GM19351 (cell line): ENCODE measurements at regions not wholly inside any gene's neighbourhood (a gene's known extent, or its start where the extent isn't known, plus 50 kb on each side); places are given as distances from the start of the nearest gene placed in this dataset.

Experiments
- ATAC-seq: cut with Tn5 transposase; IDR thresholded peaks from one replicate; pipeline ENCODE4 v1.9.1; 2021; ENCODE audit warnings: mild to moderate bottlenecking, moderate library complexity; ENCODE audit not compliant: unreplicated experiment

DNA sequence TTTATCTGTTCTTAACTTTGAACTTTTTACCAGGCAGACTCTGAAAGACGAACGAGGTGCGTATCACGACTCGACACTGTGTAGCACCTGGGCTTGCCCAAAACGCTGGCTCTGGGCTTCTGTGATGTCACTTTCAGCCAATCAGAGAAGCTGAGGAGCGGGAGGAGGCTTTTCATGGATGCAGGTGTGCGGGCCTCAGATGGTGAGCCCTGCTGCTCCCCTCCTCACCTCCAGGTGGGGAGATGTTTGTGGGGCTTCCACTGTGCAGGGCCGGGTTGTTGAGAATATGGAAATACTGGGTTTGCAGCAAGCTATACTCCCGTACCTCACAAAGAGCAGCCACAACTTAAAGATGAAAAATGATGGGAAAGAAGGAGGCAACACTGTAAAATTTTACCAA lies 246.3 kb downstream of the IRX2 start:
- no peak for ATAC-seq

DNA sequence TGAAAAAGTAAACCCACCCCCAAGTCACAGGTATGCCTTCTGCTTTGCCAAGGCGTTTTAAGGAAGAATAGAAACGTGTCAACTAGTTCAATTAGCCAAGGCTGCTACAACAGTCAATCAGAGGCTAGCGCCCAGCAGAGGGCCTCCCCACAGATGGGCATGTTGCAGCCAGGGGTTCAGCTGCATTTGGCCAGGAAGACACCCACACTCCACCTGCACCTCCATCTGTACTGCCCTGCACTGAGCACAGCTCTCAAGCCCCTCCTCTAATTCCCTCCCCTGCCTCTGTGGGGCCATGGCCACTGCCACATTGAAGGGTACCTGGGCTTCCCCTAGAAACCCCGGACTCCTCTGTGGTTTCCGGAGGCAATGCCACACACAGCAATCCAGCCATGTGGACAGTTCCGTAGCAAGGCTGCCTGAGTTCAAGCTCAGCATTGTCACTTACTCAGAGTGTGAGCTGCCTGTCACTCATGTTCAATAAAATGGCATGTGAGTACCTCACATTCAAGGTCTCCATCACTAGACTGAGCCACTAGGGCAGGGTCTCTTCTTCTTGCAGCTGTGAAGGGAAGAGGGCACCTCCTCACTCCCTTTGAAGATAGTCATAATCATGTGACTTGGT lies 248.4 kb downstream of the IRX2 start:
- ATAC-seq, result no peak

DNA sequence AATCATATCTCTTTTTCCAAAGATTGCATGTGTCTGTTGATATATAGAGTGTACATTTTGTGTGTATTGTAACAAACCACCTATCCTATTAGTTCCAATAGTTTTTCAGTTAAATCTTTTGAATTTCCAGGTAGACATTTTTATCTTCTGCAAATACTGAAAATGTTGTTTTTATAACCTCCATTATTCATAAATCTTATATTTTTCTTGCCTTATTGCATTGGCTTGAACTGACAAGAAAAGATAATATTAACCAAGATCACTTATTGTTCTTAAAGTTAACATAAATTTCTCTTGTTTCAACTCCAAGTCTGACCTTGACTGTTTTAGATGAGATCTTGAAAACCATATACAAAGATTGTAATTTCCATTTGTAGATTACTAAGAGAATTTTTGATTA lies 251.6 kb downstream of the IRX2 start:
- no peak for ATAC-seq

DNA sequence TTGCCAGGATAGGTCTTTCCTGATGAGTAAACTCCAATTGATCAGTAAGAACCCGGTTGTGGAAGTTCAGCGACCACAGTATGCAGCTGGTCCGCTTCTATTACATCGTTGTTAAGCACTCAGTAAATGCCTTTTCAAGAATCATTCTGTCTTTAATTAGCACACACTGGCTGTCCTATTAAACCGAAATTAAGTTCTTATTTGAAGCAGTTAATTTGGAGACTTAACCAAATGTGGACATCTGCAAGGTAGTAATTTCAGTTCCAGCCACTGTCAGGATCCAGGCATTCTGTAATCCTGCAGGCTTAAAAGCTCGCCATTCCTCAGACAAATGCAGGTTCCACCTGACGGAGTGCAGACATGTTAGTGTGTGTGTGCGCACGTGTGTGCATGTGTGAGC lies 254.6 kb downstream of the IRX2 start:
- no peak for ATAC-seq

DNA sequence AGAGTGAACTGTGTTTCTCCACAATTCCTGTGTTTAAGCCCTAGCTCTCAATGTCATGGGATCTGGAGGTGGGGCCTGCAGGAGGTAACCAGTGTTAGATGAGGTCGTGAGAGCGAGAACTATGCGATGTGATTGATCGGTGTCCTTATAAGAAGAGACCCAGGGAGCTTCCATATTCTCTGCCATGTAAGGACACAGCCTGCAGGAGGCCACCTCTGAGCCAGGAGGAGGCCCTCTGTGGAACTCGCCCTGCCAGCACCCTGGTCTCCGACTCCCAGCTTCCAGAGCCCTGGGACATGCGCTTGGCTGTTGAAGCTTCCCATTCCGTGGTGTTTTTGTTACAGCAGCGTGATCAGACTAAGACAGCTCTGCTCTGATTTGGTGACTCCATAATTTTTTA lies 255.4 kb downstream of the IRX2 start:
- no peak for ATAC-seq

DNA sequence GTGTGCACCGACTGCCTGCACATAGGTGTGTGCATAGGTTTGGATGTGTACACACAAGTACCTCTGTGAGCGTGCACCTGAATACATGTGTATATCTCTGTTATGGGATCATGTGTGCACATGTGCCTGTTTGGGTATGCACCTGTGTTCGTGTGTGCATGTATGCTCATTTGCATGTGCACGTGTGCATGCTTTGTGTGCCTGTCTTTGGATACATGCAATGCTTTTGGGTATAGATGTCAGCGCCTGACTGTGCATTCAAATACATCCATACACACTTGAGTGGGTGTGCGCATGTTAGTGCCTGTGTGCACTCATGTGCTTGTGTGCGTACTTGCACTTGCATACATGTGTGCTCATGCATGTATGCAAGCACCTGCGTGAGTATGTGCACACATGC lies 258.1 kb downstream of the IRX2 start:
- no peak for ATAC-seq

DNA sequence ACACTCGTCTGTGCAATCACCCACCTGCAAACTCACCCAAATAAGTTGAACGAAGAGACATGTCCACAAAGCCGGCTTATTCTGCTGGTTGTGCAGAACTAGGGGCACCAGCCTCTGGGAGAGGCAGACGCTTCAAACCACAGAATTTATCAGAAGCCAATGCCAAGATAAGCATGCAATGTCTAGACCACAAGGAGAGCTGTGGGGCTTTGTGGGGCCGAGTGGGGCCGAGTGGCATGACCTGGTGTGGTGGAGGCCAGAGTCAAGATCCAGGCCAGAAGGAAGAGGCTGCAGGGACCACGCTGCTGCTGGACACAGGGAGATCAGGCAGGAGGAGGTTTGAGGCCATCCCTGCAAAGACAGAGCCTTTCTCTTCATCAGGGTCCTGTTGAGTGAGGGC lies 259.0 kb downstream of the IRX2 start:
- no peak for ATAC-seq

DNA sequence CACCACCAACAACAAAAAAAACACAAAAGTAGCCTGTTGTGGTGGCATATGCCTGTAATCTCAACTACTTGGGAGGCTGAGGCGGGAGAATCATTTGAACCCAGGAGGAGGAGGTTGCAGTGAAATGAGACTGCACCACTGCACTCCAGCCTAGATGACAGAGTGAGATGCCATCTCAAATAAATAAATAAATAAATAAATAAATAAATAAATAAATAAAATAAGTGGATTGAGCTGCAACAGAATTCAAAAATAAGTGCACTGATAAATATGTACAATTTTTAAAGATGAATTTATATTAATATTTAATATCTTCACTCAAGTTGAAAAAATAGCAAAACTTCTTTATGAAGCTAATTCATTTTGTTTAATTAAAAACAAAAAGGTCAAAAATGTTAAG lies 259.6 kb downstream of the IRX2 start:
- no peak for ATAC-seq

DNA sequence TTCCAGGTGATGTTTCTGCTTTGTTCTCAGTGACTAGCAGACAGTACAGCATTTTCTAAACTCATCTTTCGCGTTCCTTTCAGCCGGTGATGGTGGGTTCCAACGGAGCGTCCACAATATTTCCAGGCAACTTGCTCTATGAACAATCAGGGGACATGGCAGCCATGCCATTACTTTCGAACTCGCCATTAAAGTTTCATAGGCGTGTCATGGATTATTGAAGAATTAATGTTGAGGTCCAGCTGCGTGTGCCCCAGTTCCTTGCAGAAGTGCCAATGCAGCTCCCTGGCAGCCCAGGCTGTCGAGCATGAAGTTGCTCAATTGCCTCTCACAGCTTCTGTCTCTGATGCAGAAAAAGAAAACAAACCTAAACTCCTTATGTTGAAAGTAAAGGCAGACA lies 262.2 kb downstream of the IRX2 start:
- no peak for ATAC-seq

DNA sequence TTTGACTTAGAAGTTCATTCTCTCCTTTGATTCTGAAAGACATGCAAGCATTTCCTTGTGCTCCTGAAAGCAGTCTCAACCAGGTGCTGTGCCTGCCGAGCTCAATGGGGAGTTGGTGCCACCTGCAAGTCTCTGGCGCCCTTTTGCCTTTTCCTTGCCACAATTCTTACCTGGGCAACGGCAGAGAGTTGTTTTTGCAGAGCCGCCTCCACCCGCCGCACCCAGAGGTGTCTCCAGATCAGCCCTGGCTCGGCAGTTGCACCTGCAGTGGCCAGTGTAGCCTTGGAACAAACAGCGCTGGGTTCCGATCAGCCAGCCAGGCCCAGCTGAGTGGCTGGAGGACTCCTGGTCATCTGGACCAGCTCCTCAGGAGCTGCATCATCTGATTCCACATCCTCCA lies 262.9 kb downstream of the IRX2 start:
- ATAC-seq, result no peak

DNA sequence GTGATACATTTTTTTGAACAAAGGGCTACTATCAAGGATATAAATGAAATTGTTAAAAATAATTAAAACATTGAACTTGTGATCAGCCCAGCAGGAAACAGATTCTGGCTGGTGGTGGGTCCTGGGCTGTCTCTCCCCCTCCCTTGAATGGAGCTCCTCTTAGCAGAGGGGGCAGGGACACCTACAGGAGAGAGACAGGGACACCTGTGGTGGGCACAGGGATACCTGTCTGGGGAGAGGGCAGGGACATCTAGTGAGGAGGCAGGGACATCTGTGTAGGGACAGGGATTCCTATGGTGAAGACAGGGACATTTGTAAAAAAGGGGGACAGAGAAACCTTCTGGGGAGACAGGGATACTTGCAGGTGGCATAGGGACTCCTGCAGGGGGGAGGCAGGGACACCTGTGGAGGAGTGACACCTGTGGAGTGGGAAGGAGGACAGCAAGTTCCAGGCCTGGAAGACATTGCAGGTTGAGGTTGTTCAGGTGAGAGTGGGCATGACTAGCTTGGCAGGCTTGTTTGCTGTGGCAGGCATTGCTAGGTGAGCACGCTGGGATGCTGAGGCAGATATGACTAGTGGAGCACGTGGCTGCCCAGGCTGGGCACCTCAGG lies 264.2 kb downstream of the IRX2 start:
- no peak for ATAC-seq

DNA sequence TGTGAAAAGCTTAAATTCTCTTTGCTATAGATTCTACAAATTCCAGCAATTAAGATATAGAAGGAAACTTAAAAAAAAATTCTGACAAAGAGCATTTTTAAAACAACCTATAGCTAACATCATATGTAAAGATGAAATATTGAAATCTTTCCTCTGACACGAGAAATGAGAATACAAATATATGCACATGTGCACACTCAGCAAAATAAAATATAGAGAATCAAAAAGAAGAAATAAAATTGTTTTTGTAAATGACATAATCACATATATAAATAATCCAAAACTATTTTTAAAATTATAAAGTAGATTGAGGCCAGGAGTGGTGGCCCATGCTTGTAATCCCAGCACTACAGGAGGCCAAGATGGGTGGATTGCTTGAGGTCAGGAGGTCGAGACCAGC lies 265.1 kb downstream of the IRX2 start:
- no peak for ATAC-seq

DNA sequence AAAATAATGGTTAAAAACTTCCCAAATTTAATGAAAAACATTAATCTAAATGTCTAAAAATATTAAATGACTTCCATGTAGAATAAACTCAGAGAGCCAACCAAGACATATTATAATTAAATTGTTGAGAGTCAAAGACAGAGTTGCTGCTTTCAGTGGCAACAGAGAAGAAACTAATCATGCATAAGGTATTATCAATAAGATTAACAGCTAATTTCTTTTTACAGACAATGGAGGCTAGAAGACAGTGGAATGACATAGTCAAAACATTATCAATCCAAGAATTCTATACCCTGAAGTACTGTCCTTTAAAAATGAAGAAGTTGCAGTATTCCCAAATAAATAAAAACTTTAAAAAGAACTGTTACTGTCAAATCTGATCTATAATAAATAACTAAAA lies 268.7 kb downstream of the IRX2 start:
- ATAC-seq, result no peak

DNA sequence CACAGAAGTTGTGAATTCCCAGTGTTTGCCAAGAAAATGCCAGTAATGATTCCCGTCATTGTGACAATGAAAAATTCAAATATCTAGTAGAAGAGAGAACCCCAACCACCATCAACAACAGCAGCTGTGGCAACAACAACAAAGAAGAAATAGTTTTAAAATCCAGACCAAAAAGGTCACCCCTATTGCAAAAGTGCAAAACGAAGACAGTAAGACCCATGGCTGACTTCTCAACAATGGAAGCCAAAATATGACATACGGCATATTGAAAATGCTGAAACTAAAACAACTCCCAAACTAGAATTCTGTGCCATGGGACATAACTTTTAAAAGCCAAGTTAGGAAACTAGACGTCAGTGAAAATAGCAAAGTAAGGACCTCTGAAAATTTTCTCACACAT lies 270.6 kb downstream of the IRX2 start:
- ATAC-seq, result no peak

DNA sequence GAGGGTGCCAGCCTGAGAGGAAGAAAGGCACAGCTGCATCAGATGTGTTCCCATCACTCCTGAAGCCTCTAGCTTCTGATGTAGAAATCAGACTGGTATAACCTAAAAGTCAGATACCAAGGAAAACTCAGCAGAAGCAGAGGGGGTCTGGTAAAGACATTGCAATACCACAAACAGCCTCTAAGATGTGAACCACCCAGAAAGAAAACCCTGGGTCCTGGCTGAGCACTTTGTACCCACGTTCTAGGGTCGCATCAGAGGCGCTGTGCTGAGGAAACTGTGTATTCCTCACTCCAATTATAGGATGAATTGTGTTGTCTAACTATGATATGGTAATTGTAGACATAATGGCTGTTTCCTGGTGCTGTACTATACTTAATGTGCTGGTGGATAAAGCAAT lies 275.6 kb downstream of the IRX2 start:
- ATAC-seq, result no peak

DNA sequence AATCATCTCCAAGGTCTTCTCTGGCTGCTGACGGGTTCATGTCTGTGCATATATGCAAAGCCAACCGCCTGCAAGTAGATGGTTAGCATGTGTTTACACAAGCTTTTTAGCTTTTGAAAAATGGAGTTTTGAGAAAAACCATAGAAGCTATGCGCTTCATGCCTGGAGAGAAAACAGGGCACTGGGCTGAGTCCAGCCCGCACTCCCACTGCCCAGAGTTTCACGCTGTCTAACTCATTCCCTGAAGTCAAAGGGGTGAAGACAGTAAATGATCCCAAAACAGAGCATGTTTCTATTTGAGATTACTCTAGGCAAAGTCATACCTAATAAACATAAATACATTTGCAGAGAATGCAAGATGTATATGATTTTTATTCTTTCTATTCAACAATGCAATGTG lies 278.8 kb downstream of the IRX2 start:
- no peak for ATAC-seq

DNA sequence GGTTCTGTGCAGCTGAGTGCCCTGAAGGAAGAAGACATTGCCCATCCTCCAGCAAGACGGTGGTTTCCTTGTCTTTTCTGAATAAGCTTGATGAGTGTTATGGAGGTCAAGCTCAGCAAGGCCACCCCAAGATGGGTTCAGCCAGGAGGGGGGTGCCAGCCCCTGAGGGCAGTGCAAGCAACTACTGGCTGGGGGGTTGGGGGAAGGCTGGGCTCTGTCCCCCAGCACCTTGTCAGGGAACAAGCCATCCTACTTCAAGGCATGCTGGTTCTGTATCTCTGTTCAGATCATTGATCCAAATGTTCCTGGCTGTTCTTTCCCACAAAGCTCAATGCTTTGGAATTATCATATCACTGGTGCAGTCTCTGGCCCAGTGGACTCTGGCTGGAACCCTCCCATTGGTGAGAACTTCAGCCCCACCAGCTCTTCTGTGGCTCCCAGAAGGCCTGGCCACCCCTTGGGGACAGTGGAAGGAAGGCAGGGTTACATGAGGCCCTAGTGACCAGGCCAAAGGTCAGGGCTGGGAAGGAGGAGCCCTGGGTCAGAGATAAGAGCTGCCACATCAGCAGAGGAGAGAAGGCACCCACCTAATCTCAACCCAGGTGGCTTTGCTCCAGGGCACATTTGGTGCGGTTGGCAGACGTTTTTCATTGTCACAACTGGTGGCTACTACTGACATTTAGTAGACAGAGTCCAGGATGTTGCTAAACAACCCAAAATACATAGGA lies 280.2 kb downstream of the IRX2 start:
- ATAC-seq, result no peak

DNA sequence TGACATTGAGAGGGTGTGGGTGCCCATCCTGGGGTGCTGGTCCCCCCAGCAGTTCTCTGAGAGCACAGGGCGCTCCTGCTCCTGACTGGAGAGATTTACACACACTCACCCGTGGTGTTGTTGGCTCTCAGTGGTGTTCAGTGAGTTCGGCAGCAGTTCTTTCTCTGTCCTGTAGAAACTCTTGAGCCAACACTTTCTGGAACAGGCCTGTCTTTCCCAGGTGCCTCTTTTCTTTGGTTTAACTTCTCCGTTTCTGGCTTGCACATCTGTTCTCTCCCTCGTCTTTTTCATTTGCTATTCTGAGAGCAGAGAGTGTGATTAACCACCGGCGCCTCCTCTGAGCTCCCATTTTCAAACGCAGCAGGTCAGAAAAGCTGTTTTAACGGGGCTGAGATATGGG lies 284.5 kb downstream of the IRX2 start:
- no peak for ATAC-seq

DNA sequence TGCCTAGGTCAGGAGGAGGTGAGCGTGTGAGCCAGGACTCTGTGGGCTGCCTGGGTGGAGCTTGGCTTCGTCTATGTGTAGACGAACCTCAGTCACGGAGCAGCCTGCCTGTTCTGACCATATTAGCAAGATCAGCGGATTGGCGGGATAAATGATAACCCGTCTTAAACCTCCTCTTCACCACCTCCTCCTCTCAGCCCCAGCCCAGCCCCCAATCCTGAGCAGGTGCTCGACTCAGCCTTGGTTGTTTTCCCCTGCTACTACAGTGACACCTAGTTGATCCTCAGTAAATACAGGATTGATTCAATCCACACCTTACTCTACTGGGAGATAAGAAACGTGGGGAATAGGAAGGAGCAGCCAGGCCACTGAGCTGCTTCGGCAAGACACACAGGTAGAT lies 286.1 kb downstream of the IRX2 start:
- no peak for ATAC-seq

DNA sequence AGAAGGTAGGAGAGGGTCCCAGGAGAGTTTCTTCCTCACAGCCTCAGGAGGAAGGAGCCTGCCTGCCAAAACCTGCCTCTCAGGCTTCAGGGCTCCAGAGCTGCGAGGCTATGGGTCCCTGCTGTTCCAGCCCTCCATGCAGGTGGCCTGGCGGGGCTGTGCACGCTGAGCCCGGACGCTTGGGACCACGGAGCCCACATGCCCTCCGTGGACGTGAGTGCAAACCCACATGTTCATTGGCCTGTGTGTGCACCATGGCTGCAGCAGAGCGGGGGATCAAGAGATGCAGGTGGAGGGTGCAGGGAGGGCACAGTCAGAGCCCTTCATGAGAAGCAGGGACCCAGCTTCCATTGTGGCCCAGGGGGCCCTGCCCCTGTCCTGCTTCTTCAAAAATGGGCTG lies 287.3 kb downstream of the IRX2 start:
- ATAC-seq, result no peak

DNA sequence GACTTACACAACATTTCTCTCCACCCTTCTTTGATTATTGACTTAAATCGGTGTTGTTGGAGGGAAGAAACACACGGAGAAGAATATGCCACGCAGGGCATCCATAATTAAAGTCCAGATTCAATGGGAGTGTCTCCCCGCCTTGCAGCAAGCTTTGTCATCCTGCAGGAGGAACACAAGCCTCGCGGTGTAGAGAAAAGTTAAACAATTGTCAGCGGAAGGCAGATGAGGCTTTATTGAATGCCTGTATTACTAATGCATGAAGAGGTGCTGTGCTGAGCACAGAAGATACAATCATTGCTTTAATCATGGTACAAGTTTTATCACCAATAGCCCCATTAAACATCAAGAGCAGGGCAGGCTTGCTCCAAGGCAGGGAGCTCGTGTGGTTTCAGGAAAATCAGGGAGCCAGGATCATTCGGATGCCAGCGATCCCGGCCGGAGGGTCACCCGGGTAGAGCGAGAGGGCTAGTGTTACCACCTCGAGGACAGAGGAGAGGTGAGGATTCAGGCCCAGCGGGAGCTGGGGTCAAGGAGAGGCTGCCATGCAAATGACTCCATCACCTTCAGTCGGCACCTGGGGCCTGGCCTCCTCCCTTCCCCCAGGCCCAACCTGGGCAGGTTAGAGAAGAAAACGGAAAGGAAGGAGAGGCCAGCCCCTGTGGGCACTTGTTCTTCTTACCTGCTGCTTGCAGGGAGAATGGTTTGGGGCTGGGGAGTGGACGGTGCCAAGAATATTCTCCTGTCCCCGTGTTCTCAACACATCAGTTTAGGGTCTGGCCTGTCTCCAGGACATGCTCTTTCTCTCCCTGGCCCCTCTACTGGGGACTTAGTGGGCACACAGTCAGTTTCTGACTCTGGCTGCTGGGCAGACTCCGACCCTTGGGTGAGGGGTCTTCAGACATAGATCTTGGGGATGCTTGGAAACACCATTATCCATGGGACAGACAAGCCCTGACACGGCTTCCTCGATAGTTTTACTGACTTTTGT lies 289.5 kb downstream of the IRX2 start:
- no peak for ATAC-seq
